Activated CD4-positive, alpha-beta T cell treated with anti-CD3 and anti-CD28 coated beads, Interleukin-2, amount 10 ng/mL, durations not matched to agents 7 days and 5 days (primary cell): ENCODE measurements at regions not wholly inside any gene's neighbourhood (a gene's known extent, or its start where the extent isn't known, plus 50 kb on each side); places are given as distances from the start of the nearest gene placed in this dataset.

Experiments used
- CTCF ChIA-PET: fragments of 350-600 bp; sonication (Branson Sonifier 250); formaldehyde crosslinking; loops from one replicate; lab custom pipeline; 2021; ENCODE audit warnings: antibody characterized with exemption; lab: Charles Lee
- POLR2A ChIA-PET: fragments of 350-600 bp; sonication (Branson Sonifier 250); formaldehyde crosslinking; loops from one replicate; lab custom pipeline; 2021; ENCODE audit warnings: antibody characterized with exemption; lab: Charles Lee
- DNase-seq: peaks from one replicate; pipeline ENCODE4 v3.0.0-alpha.2; 2020
- H3K27ac Mint-ChIP-seq: one replicate; pipeline ENCODE4 v1.8.0; 2021; ENCODE audit warnings: mild to moderate bottlenecking, moderate library complexity, mixed read lengths
- H3K27me3 Mint-ChIP-seq: one replicate; pipeline ENCODE4 v1.8.0; 2021; ENCODE audit warnings: mixed read lengths
- H3K36me3 Mint-ChIP-seq: one replicate; pipeline ENCODE4 v1.8.0; 2021; ENCODE audit warnings: low read depth, mixed read lengths
- H3K4me1 Mint-ChIP-seq: one replicate; pipeline ENCODE4 v1.8.0; 2021; ENCODE audit warnings: mixed read lengths
- H3K4me3 Mint-ChIP-seq: one replicate; pipeline ENCODE4 v1.8.0; 2021; ENCODE audit warnings: mild to moderate bottlenecking, moderate library complexity, mixed read lengths
- H3K9me3 Mint-ChIP-seq: one replicate; pipeline ENCODE4 v1.8.0; 2021; ENCODE audit warnings: mixed read lengths

- POLR2A ChIA-PET: no interaction called here
- CTCF ChIA-PET: interaction anchor here (1.0 kb wide), 1 partner anchor 54 kb away, joined by 3 read pairs; no protein-coding TSS in a partner anchor
- Mint-ChIP-seq H3K4me1 (no peaks in the 10 kb centered on the region), H3K27ac (no peak overlapping the region), H3K4me3 (no peak overlapping the region), H3K27me3 (no peaks in the 10 kb centered on the region), H3K36me3 (no peaks in the 10 kb centered on the region), H3K9me3 (no peaks in the 10 kb centered on the region)
- no peak for DNase-seq
Observed at GRCh38 chr4:144799486-144799885, 153.5 kb downstream of the HHIP start.

- H3K4me3 Mint-ChIP-seq: no peak overlapping the region
- H3K4me1 Mint-ChIP-seq: no peaks in the 10 kb centered on the region
- CTCF ChIA-PET: no interaction called here
- H3K9me3 Mint-ChIP-seq: no peaks in the 10 kb centered on the region
- POLR2A ChIA-PET: no interaction called here
- DNase-seq: no peak
- H3K27ac Mint-ChIP-seq: no peak overlapping the region
- H3K36me3 Mint-ChIP-seq: no peaks in the 10 kb centered on the region
- no peaks in the 10 kb centered on the region for H3K27me3 Mint-ChIP-seq
Observed at GRCh38 chr4:144801731-144802130, 155.8 kb downstream of the HHIP start.

- POLR2A ChIA-PET: no interaction called here
Observed at GRCh38 chr4:144808034-144808433, 162.1 kb downstream of the HHIP start.

GRCh38 chr4:144809056-144809640 is 163.2 kb downstream of the HHIP start:
- peaks cover 14% of the 10 kb centered on the region for H3K9me3 Mint-ChIP-seq
- H3K36me3 Mint-ChIP-seq: no peaks in the 10 kb centered on the region
- no peak overlapping the region for H3K27ac Mint-ChIP-seq
- no peak for DNase-seq
- ChIA-PET POLR2A (no interaction called here), CTCF (no interaction called here)
- no peaks in the 10 kb centered on the region for H3K27me3 Mint-ChIP-seq
- no peaks in the 10 kb centered on the region for H3K4me1 Mint-ChIP-seq
- H3K4me3 Mint-ChIP-seq: no peak overlapping the region

More at GRCh38 chr4:144808034-144808433, 162.1 kb downstream of the HHIP start:
- H3K4me1 Mint-ChIP-seq: no peaks in the 10 kb centered on the region
- DNase-seq: no peak
- H3K27ac Mint-ChIP-seq: no peak overlapping the region
- CTCF ChIA-PET: no interaction called here
- H3K9me3 Mint-ChIP-seq: peaks cover 14% of the 10 kb centered on the region
- no peak overlapping the region for H3K4me3 Mint-ChIP-seq
- no peaks in the 10 kb centered on the region for H3K36me3 Mint-ChIP-seq
- H3K27me3 Mint-ChIP-seq: no peaks in the 10 kb centered on the region

- ChIA-PET CTCF (no interaction called here), POLR2A (no interaction called here)
- H3K4me1 Mint-ChIP-seq: no peaks in the 10 kb centered on the region
Observed at GRCh38 chr4:144816668-144817067, 170.7 kb downstream of the HHIP start.

GRCh38 chr4:144817081-144817480 is 171.1 kb downstream of the HHIP start:
- H3K4me3 Mint-ChIP-seq: no peak overlapping the region
- H3K36me3 Mint-ChIP-seq: no peaks in the 10 kb centered on the region
- H3K9me3 Mint-ChIP-seq: no peaks in the 10 kb centered on the region
- DNase-seq: no peak
- H3K4me1 Mint-ChIP-seq: no peaks in the 10 kb centered on the region
- no peak overlapping the region for H3K27ac Mint-ChIP-seq
- H3K27me3 Mint-ChIP-seq: no peaks in the 10 kb centered on the region
- POLR2A ChIA-PET: no interaction called here
- CTCF ChIA-PET: no interaction called here

More at GRCh38 chr4:144816668-144817067, 170.7 kb downstream of the HHIP start:
- peak overlapping the region; percentile 38 for H3K27ac Mint-ChIP-seq
- H3K4me3 Mint-ChIP-seq: no peak overlapping the region
- H3K27me3 Mint-ChIP-seq: no peaks in the 10 kb centered on the region
- no peak for DNase-seq
- H3K9me3 Mint-ChIP-seq: no peaks in the 10 kb centered on the region
- H3K36me3 Mint-ChIP-seq: no peaks in the 10 kb centered on the region

GRCh38 chr4:144818136-144818535 is 172.2 kb downstream of the HHIP start:
- ChIA-PET POLR2A (no interaction called here), CTCF (no interaction called here)
- Mint-ChIP-seq H3K36me3 (no peaks in the 10 kb centered on the region), H3K27ac (no peak overlapping the region), H3K27me3 (no peaks in the 10 kb centered on the region), H3K4me3 (no peak overlapping the region), H3K4me1 (no peaks in the 10 kb centered on the region), H3K9me3 (no peaks in the 10 kb centered on the region)
- no peak for DNase-seq

- no peak overlapping the region for H3K4me3 Mint-ChIP-seq
Observed at GRCh38 chr4:144819591-144819990, 173.6 kb downstream of the HHIP start.

GRCh38 chr4:144820011-144820727 is 174.2 kb downstream of the HHIP start:
- CTCF ChIA-PET: no interaction called here
- H3K4me1 Mint-ChIP-seq: no peaks in the 10 kb centered on the region

More at GRCh38 chr4:144819591-144819990, 173.6 kb downstream of the HHIP start:
- DNase-seq: no peak
- H3K36me3 Mint-ChIP-seq: no peaks in the 10 kb centered on the region
- no peaks in the 10 kb centered on the region for H3K27me3 Mint-ChIP-seq
- no peaks in the 10 kb centered on the region for H3K9me3 Mint-ChIP-seq
- no peak overlapping the region for H3K27ac Mint-ChIP-seq
- ChIA-PET CTCF (no interaction called here), POLR2A (no interaction called here)
- no peaks in the 10 kb centered on the region for H3K4me1 Mint-ChIP-seq

GRCh38 chr4:144820728-144821085 is 174.8 kb downstream of the HHIP start:
- no peaks in the 10 kb centered on the region for H3K9me3 Mint-ChIP-seq
- no peaks in the 10 kb centered on the region for H3K27me3 Mint-ChIP-seq
- CTCF ChIA-PET: no interaction called here
- H3K27ac Mint-ChIP-seq: no peak overlapping the region
- H3K36me3 Mint-ChIP-seq: no peaks in the 10 kb centered on the region
- no peak for DNase-seq
- H3K4me1 Mint-ChIP-seq: no peaks in the 10 kb centered on the region
- POLR2A ChIA-PET: no interaction called here
- H3K4me3 Mint-ChIP-seq: no peak overlapping the region

More at GRCh38 chr4:144820011-144820727, 174.2 kb downstream of the HHIP start:
- POLR2A ChIA-PET: no interaction called here
- no peaks in the 10 kb centered on the region for H3K9me3 Mint-ChIP-seq
- no peak overlapping the region for H3K4me3 Mint-ChIP-seq
- DNase-seq: no peak
- no peak overlapping the region for H3K27ac Mint-ChIP-seq
- H3K36me3 Mint-ChIP-seq: no peaks in the 10 kb centered on the region
- H3K27me3 Mint-ChIP-seq: no peaks in the 10 kb centered on the region

- H3K27me3 Mint-ChIP-seq: no peaks in the 10 kb centered on the region
Observed at GRCh38 chr4:144831971-144832370, 186.0 kb downstream of the HHIP start.

GRCh38 chr4:144845411-144845810 is 199.5 kb downstream of the HHIP start:
- no peak for DNase-seq
- no peaks in the 10 kb centered on the region for H3K27me3 Mint-ChIP-seq
- no peak overlapping the region for H3K4me3 Mint-ChIP-seq
- H3K27ac Mint-ChIP-seq: no peak overlapping the region
- no peaks in the 10 kb centered on the region for H3K9me3 Mint-ChIP-seq
- no peaks in the 10 kb centered on the region for H3K4me1 Mint-ChIP-seq
- POLR2A ChIA-PET: no interaction called here
- H3K36me3 Mint-ChIP-seq: no peaks in the 10 kb centered on the region
- CTCF ChIA-PET: no interaction called here

More at GRCh38 chr4:144831971-144832370, 186.0 kb downstream of the HHIP start:
- Mint-ChIP-seq H3K36me3 (no peaks in the 10 kb centered on the region), H3K9me3 (no peaks in the 10 kb centered on the region), H3K4me1 (no peaks in the 10 kb centered on the region), H3K27ac (no peak overlapping the region), H3K4me3 (no peak overlapping the region)
- DNase-seq: no peak
- ChIA-PET CTCF (no interaction called here), POLR2A (no interaction called here)

GRCh38 chr4:144851948-144852347 is 206.0 kb downstream of the HHIP start:
- ChIA-PET POLR2A (no interaction called here), CTCF (no interaction called here)
- Mint-ChIP-seq H3K9me3 (peaks cover 3% of the 10 kb centered on the region), H3K4me3 (no peak overlapping the region), H3K36me3 (no peaks in the 10 kb centered on the region), H3K4me1 (no peaks in the 10 kb centered on the region), H3K27ac (no peak overlapping the region), H3K27me3 (no peaks in the 10 kb centered on the region)
- DNase-seq: no peak
